IMR-90 (cell line): ENCODE measurements at regions not wholly inside any gene's neighbourhood (a gene's known extent, or its start where the extent isn't known, plus 50 kb on each side); places are given as distances from the start of the nearest gene placed in this dataset.

Experiments used
- ATAC-seq: fragments of 200-7000 bp; cut with Tn5 transposase; 2 replicates; pipeline ENCODE4 v1.9.1; 2020; ENCODE audit warnings: low read depth, mild to moderate bottlenecking, moderate library complexity
- BruUV-seq: library from RNA; stranded (reverse); fragments of 400-500 nt; replicated peaks from 2 replicates; lab custom pipeline; 2021; lab: Mats Ljungman, UMichigan
- CTCF ChIA-PET: fragments of 300-600 bp; formaldehyde crosslinking; extraction: SDS; loops from one replicate; lab custom pipeline; 2021; ENCODE audit warnings: antibody characterized with exemption; lab: Yijun Ruan, JAX
- POLR2A ChIA-PET: fragments of 300-600 bp; sonication (Branson Sonifier 250); formaldehyde crosslinking; loops from one replicate; lab custom pipeline; 2022; ENCODE audit warnings: antibody characterized with exemption; ENCODE audit not compliant: unreplicated experiment; lab: Charles Lee
- DNase-seq: peaks from one replicate; pipeline ENCODE4 v3.0.0; 2013
- H2AFZ ChIP-seq: replicated peaks from 2 replicates; pipeline ENCODE3; 2013; ENCODE audit warnings: low read length, mild to moderate bottlenecking; ENCODE audit not compliant: poor library complexity
- H2AK5ac ChIP-seq: 2 replicates; pipeline ENCODE4 v1.6.1; 2013; ENCODE audit warnings: low read depth, low read length, inconsistent platforms
- H2AK9ac ChIP-seq: replicated peaks from 2 replicates; pipeline ENCODE3; 2013; ENCODE audit warnings: mild to moderate bottlenecking, low read depth, low read length, moderate library complexity; ENCODE audit not compliant: poor library complexity
- H2BK120ac ChIP-seq: 2 replicates; pipeline ENCODE4 v1.6.1; 2013; ENCODE audit warnings: low read depth, low read length, inconsistent platforms
- H2BK15ac ChIP-seq: 3 replicates; pipeline ENCODE4 v1.6.1; 2013; ENCODE audit warnings: low read depth, low read length, inconsistent platforms
- H2BK20ac ChIP-seq: 2 replicates; pipeline ENCODE4 v1.6.1; 2013; ENCODE audit warnings: low read depth, mild to moderate bottlenecking, inconsistent platforms, low read length, moderate library complexity
- H2BK5ac ChIP-seq: 2 replicates; pipeline ENCODE4 v1.6.1; 2013; ENCODE audit warnings: mild to moderate bottlenecking, low read depth, low read length, inconsistent platforms; ENCODE audit not compliant: poor library complexity, severe bottlenecking
- H3K14ac ChIP-seq: replicated peaks from 2 replicates; pipeline ENCODE4 v1.6.1; 2013; ENCODE audit warnings: low read depth, low read length, inconsistent platforms
- H3K18ac ChIP-seq: 2 replicates; pipeline ENCODE4 v1.6.1; 2013; ENCODE audit warnings: low read depth, low read length, control low read depth
- H3K23ac ChIP-seq: 2 replicates; pipeline ENCODE4 v1.6.1; 2013; ENCODE audit warnings: low read depth, low read length, inconsistent platforms
- H3K27ac ChIP-seq: 2 replicates; pipeline ENCODE4 v1.5.1; 2013; ENCODE audit warnings: mild to moderate bottlenecking, control low read depth, low read length; ENCODE audit not compliant: insufficient read depth
- H3K27me3 ChIP-seq: 2 replicates; pipeline ENCODE4 v1.6.1; 2013; ENCODE audit warnings: low read length; ENCODE audit not compliant: control insufficient read depth, insufficient read depth
- H3K36me3 ChIP-seq: 2 replicates; pipeline ENCODE4 v1.6.1; 2013; ENCODE audit warnings: low read length, mixed read lengths; ENCODE audit not compliant: control insufficient read depth, insufficient read depth
- H3K4ac ChIP-seq: 2 replicates; pipeline ENCODE4 v1.6.1; 2013; ENCODE audit warnings: low read depth, low read length, inconsistent platforms
- H3K4me1 ChIP-seq: 2 replicates; pipeline ENCODE4 v1.6.1; 2013; ENCODE audit warnings: low read length, mixed read lengths; ENCODE audit not compliant: control insufficient read depth, insufficient read depth
- H3K4me2 ChIP-seq: 2 replicates; pipeline ENCODE4 v1.6.1; 2013; ENCODE audit warnings: low read depth, mild to moderate bottlenecking, control low read depth, low read length, moderate library complexity
- H3K4me3 ChIP-seq: 2 replicates; pipeline ENCODE4 v1.5.1; 2013; ENCODE audit warnings: low read depth, mild to moderate bottlenecking, control low read depth, low read length, moderate library complexity; ENCODE audit not compliant: insufficient read depth
- H3K56ac ChIP-seq: 2 replicates; pipeline ENCODE4 v1.6.1; 2013; ENCODE audit warnings: low read length, inconsistent platforms; ENCODE audit not compliant: insufficient read depth; ENCODE audit errors: extremely low read depth
- H3K79me1 ChIP-seq, 2 experiments: 2 replicates each; pipeline ENCODE4 v1.6.1; 2013; ENCODE audit warnings: low read length in 2 of 2, inconsistent platforms in 1 of 2, low read depth in 1 of 2
- H3K9ac ChIP-seq: 2 replicates; pipeline ENCODE4 v1.6.1; 2013; ENCODE audit warnings: low read depth, low read length, control low read depth
- H3K9me1 ChIP-seq: 2 replicates; pipeline ENCODE4 v1.6.1; 2013; ENCODE audit warnings: low read length, inconsistent platforms; ENCODE audit not compliant: insufficient read depth
- H3K9me3 ChIP-seq: 2 replicates; pipeline ENCODE4 v1.6.1; 2013; ENCODE audit warnings: low read length; ENCODE audit not compliant: control insufficient read depth, insufficient read depth
- H4K20me1 ChIP-seq: 2 replicates; pipeline ENCODE4 v1.6.1; 2013; ENCODE audit warnings: low read length, inconsistent platforms; ENCODE audit not compliant: insufficient read depth
- H4K5ac ChIP-seq: 2 replicates; pipeline ENCODE4 v1.6.1; 2013; ENCODE audit warnings: mild to moderate bottlenecking, low read depth, low read length, control low read depth
- H4K8ac ChIP-seq, 2 experiments: 2 replicates each; pipeline ENCODE4 v1.6.1; 2013; ENCODE audit warnings: low read depth in 2 of 2, low read length in 2 of 2, control low read depth in 1 of 2, inconsistent platforms in 1 of 2
- H4K91ac ChIP-seq: 2 replicates; pipeline ENCODE4 v1.6.1; 2013; ENCODE audit warnings: low read depth, low read length, inconsistent platforms; ENCODE audit not compliant: insufficient read depth
- BHLHE40 ChIP-seq: fragments of 150-350 bp; IDR thresholded peaks from 2 replicates; pipeline ENCODE4 v1.6.1; 2016; ENCODE audit warnings: mild to moderate bottlenecking, low read depth, low read length
- CEBPB ChIP-seq: IDR thresholded peaks from 2 replicates; pipeline ENCODE4 v1.6.1; 2012; ENCODE audit warnings: low read depth, low read length, improper control_type of control experiment
- CHD1 ChIP-seq: IDR thresholded peaks from 2 replicates; pipeline ENCODE4 v1.6.1; 2012; ENCODE audit warnings: low read depth, low read length, improper control_type of control experiment
- FOS ChIP-seq: fragments of 150-350 bp; IDR thresholded peaks from 2 replicates; pipeline ENCODE4 v1.6.1; 2016; ENCODE audit warnings: low read depth, low read length
- MAFK ChIP-seq: IDR thresholded peaks from 2 replicates; pipeline ENCODE4 v1.6.1; 2012; ENCODE audit warnings: low read depth, low read length, improper control_type of control experiment
- MAZ ChIP-seq: IDR thresholded peaks from 2 replicates; pipeline ENCODE4 v1.6.1; 2012; ENCODE audit warnings: low read depth, mild to moderate bottlenecking, low read length, improper control_type of control experiment, moderate library complexity, borderline replicate concordance
- MXI1 ChIP-seq: IDR thresholded peaks from 2 replicates; pipeline ENCODE4 v1.6.1; 2012; ENCODE audit warnings: low read depth, mild to moderate bottlenecking, low read length, moderate library complexity, borderline replicate concordance
- NFE2L2 ChIP-seq: fragments of 150-350 bp; IDR thresholded peaks from 2 replicates; pipeline ENCODE4 v1.6.1; 2016; ENCODE audit warnings: low read depth, mild to moderate bottlenecking, low read length
- POLR2A ChIP-seq: IDR thresholded peaks from 2 replicates; pipeline ENCODE4 v1.6.1; 2012; ENCODE audit warnings: mild to moderate bottlenecking, low read depth, low read length
- RAD21 ChIP-seq: IDR thresholded peaks from 2 replicates; pipeline ENCODE4 v1.6.1; 2012; ENCODE audit warnings: low read length, improper control_type of control experiment
- RCOR1 ChIP-seq: IDR thresholded peaks from 2 replicates; pipeline ENCODE4 v1.6.1; 2012; ENCODE audit warnings: mild to moderate bottlenecking, low read length, improper control_type of control experiment; ENCODE audit not compliant: insufficient replicate concordance
- RFX5 ChIP-seq: IDR thresholded peaks from 2 replicates; pipeline ENCODE4 v1.8.0; 2012; ENCODE audit warnings: low read depth, mild to moderate bottlenecking, low read length, moderate library complexity
- SMC3 ChIP-seq: fragments of 150-350 bp; IDR thresholded peaks from 2 replicates; pipeline ENCODE4 v1.6.1; 2016; ENCODE audit warnings: low read depth, mild to moderate bottlenecking, antibody characterized with exemption, low read length, moderate library complexity
- WGBS, 2 experiments: methylation state at CpG; one replicate each; pipeline versions ENCODE4 v1.1.5 to v1.1.7; 2013; ENCODE audit warnings: missing lambda C conversion rate in 2 of 2; ENCODE audit not compliant: insufficient read length in 1 of 2; ENCODE audit errors: extremely low coverage in 2 of 2; 5-methylcytosine and 5-hydroxymethylcytosine counted together
- dilution Hi-C: fragments of 300-500 bp; cut with HindIII; formaldehyde crosslinking; loops from one replicate; pipeline ENCODE4 v1.14.3; 2018; ENCODE audit warnings: low sequenced_read_pairs; ENCODE audit not compliant: unreplicated experiment
- in situ Hi-C: fragments of 300-500 bp; cut with MboI; formaldehyde crosslinking; loops from 3 replicates; pipeline ENCODE4 v1.14.3; 2019; ENCODE audit warnings: low sequenced_read_pairs, inconsistent platforms, mixed read lengths
- intact Hi-C: fragments of 100-400 bp; cut with micrococcal nuclease; formaldehyde crosslinking; loops from 2 replicates; pipeline ENCODE4 v1.10.0; 2022
- TF ChIP-seq, protein P1 (sequence below): fragments of 150-350 bp; IDR thresholded peaks from 2 replicates; pipeline ENCODE4 v1.6.1; 2017; ENCODE audit warnings: mild to moderate bottlenecking, antibody characterized with exemption, low read length, low read depth
- TF ChIP-seq, protein P2 (sequence below): fragments of 150-350 bp; IDR thresholded peaks from 2 replicates; pipeline ENCODE4 v1.6.1; 2016; ENCODE audit warnings: low read depth, mild to moderate bottlenecking, low read length, moderate library complexity, borderline replicate concordance
- TF ChIP-seq, protein P3 (sequence below): conservative IDR thresholded peaks from 2 replicates; pipeline ENCODE4 v1.5.1; 2012; ENCODE audit warnings: mild to moderate bottlenecking, low read depth, low read length, improper control_type of control experiment

DNA sequence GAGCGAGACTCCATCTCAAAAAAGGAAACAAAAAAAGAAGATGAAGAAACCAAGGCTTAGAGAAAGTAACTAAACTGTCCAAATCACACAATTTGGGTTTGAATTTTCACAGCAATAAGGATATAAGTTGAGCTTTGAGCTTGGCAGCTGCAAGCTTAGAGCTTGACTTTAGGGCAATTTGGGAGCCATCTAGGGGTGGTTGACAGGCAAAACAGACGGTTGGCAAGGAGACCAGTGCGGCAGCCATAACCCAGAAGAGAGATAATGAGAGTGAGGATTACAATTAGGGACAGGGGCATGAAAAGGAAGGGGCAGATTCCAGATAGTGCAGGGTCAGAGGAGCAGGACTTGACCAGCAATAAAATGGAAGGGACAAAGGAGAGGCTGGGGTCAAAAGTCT, 382.2 kb upstream of the HNRNPA3 start:
- Histone ChIP-seq H3K79me1 (no peaks in the 10 kb centered on the region), H3K4ac (no peak overlapping the region), H2BK120ac (no peak overlapping the region), H3K18ac (no peak overlapping the region), H3K23ac (no peak overlapping the region), H4K8ac (no peak overlapping the region), H3K4me1 (no peaks in the 10 kb centered on the region), H2AK5ac (no peak overlapping the region), H2BK15ac (no peak overlapping the region), H3K9me1 (no peaks in the 10 kb centered on the region), H3K27me3 (no peaks in the 10 kb centered on the region), H4K91ac (no peak overlapping the region), H4K20me1 (no peaks in the 10 kb centered on the region), H3K56ac (no peak overlapping the region), H2BK5ac (no peak overlapping the region), H2AK9ac (no peak overlapping the region), H3K36me3 (no peaks in the 10 kb centered on the region), H3K4me3 (no peak overlapping the region), H3K9me3 (no peaks in the 10 kb centered on the region), H2BK20ac (no peak overlapping the region), H4K5ac (no peak overlapping the region), H2AFZ (no peak overlapping the region), H3K14ac (no peak overlapping the region), H3K27ac (no peak overlapping the region), H3K4me2 (no peak overlapping the region), H3K9ac (no peak overlapping the region)
- WGBS, 2 experiments, result no CpG with 5 or more reads among the region's 3 CpGs
- dilution Hi-C loops (no loop called here), in situ Hi-C loops (no loop called here), intact Hi-C loops (no loop called here)
- no peak for TF ChIP-seq SMC3
- TF ChIP-seq RCOR1, result no peak
- TF ChIP-seq CEBPB, result no peak
- TF ChIP-seq RFX5, result no peak
- no peak for TF ChIP-seq MXI1
- no peak for TF ChIP-seq RAD21
- TF ChIP-seq BHLHE40, result no peak
- TF ChIP-seq MAFK, result no peak
- TF ChIP-seq MAZ, result no peak
- no peak for TF ChIP-seq NFE2L2
- TF ChIP-seq FOS, result no peak
- no peak for TF ChIP-seq CHD1
- TF ChIP-seq, protein P1, sequence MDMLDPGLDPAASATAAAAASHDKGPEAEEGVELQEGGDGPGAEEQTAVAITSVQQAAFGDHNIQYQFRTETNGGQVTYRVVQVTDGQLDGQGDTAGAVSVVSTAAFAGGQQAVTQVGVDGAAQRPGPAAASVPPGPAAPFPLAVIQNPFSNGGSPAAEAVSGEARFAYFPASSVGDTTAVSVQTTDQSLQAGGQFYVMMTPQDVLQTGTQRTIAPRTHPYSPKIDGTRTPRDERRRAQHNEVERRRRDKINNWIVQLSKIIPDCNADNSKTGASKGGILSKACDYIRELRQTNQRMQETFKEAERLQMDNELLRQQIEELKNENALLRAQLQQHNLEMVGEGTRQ, result no peak
- TF ChIP-seq, protein P2, sequence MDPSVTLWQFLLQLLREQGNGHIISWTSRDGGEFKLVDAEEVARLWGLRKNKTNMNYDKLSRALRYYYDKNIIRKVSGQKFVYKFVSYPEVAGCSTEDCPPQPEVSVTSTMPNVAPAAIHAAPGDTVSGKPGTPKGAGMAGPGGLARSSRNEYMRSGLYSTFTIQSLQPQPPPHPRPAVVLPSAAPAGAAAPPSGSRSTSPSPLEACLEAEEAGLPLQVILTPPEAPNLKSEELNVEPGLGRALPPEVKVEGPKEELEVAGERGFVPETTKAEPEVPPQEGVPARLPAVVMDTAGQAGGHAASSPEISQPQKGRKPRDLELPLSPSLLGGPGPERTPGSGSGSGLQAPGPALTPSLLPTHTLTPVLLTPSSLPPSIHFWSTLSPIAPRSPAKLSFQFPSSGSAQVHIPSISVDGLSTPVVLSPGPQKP, result no peak
- TF ChIP-seq POLR2A, result no peak
- TF ChIP-seq, protein P3, sequence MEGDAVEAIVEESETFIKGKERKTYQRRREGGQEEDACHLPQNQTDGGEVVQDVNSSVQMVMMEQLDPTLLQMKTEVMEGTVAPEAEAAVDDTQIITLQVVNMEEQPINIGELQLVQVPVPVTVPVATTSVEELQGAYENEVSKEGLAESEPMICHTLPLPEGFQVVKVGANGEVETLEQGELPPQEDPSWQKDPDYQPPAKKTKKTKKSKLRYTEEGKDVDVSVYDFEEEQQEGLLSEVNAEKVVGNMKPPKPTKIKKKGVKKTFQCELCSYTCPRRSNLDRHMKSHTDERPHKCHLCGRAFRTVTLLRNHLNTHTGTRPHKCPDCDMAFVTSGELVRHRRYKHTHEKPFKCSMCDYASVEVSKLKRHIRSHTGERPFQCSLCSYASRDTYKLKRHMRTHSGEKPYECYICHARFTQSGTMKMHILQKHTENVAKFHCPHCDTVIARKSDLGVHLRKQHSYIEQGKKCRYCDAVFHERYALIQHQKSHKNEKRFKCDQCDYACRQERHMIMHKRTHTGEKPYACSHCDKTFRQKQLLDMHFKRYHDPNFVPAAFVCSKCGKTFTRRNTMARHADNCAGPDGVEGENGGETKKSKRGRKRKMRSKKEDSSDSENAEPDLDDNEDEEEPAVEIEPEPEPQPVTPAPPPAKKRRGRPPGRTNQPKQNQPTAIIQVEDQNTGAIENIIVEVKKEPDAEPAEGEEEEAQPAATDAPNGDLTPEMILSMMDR, result no peak
- ATAC-seq (no peak), DNase-seq (no peak)
- ChIA-PET POLR2A (no interaction called here), CTCF (no interaction called here)
- no TSS peak for BruUV-seq
